HG03095 (cell line): ENCODE measurements at regions not wholly inside any gene's neighbourhood (a gene's known extent, or its start where the extent isn't known, plus 50 kb on each side); places are given as distances from the start of the nearest gene placed in this dataset.
"Not testable (repeated sequence)": the region's sequence is repeated elsewhere in the genome, so short reads cannot be mapped to it uniquely, and the experiment has no call there.

Experiments
- ATAC-seq: cut with Tn5 transposase; IDR thresholded peaks from one replicate; pipeline ENCODE4 v1.9.1; 2021; ENCODE audit warnings: moderate library complexity; ENCODE audit not compliant: unreplicated experiment

- no peak for ATAC-seq
Observed at GRCh38 chr6:164741938-164742451, 567.4 kb downstream of the C6orf118 start.

GRCh38 chr6:164736090-164736489, 573.3 kb downstream of the C6orf118 start:
- ATAC-seq = not testable (repeated sequence)

- ATAC-seq = no peak
Observed at GRCh38 chr6:164731539-164731938, 577.9 kb downstream of the C6orf118 start.

GRCh38 chr6:164721460-164721859, 587.9 kb downstream of the C6orf118 start:
- no peak for ATAC-seq

GRCh38 chr6:164700497-164700896, 608.9 kb downstream of the C6orf118 start:
- no peak for ATAC-seq

- no peak for ATAC-seq
Observed at GRCh38 chr6:164695896-164696295, 613.5 kb downstream of the C6orf118 start.

- no peak for ATAC-seq
Observed at GRCh38 chr6:164694386-164694785, 615.0 kb downstream of the C6orf118 start.

- ATAC-seq = no peak
Observed at GRCh38 chr6:164693944-164694343, 615.5 kb downstream of the C6orf118 start.

GRCh38 chr6:164692772-164693510, 616.5 kb downstream of the C6orf118 start:
- no peak for ATAC-seq

- no peak for ATAC-seq
Observed at GRCh38 chr6:164690702-164691500, 618.5 kb downstream of the C6orf118 start.

- no peak for ATAC-seq
Observed at GRCh38 chr6:164690241-164690640, 619.2 kb downstream of the C6orf118 start.

GRCh38 chr6:164665328-164665727, 644.1 kb downstream of the C6orf118 start:
- ATAC-seq = no peak

- no peak for ATAC-seq
Observed at GRCh38 chr6:164663634-164664033, 645.8 kb downstream of the C6orf118 start.

- ATAC-seq = no peak
Observed at GRCh38 chr6:164661716-164662115, 647.7 kb downstream of the C6orf118 start.

- no peak for ATAC-seq
Observed at GRCh38 chr6:164660781-164661180, 648.6 kb downstream of the C6orf118 start.

- no peak for ATAC-seq
Observed at GRCh38 chr6:164640956-164641355, 668.4 kb downstream of the C6orf118 start.

GRCh38 chr6:164628302-164628931, 681.0 kb downstream of the C6orf118 start:
- ATAC-seq = no peak

GRCh38 chr6:164616917-164617524, 692.4 kb downstream of the C6orf118 start:
- no peak for ATAC-seq

- ATAC-seq = no peak
Observed at GRCh38 chr6:164612751-164613150, 696.7 kb downstream of the C6orf118 start.

- ATAC-seq = not testable (repeated sequence)
Observed at GRCh38 chr6:164610859-164611258, 698.5 kb downstream of the C6orf118 start.

GRCh38 chr6:164602415-164602814, 707.0 kb downstream of the C6orf118 start:
- not testable (repeated sequence) for ATAC-seq
